ENCODE measurements at regions not wholly inside any gene's neighbourhood (a gene's known extent, or its start where the extent isn't known, plus 50 kb on each side); places are given as distances from the start of the nearest gene placed in this dataset.

DNA sequence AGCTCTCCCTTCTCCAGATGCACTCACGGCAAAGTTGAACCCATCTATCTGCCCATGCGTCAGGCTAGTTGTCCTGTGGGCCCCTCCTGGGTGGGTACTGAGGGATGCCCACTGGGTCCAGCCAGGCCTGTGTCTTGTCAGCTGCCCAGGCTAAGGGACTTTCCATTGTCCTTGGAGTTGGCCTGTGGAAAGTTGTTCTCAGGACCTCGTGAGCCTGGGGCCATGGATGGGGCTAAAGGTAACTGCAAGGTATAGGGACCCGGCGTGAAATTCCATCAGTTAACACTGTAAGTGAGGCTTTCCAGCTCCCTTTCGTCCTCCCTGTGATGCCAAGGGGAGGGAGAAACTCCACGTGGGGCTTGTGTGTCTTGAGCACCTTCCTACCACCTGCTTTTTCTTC is 126.5 kb downstream of the CEBPB start:
- no peak for TF ChIP-seq POLR2AphosphoS5 (IDR thresholded peaks at IDR 0.05; ENCODE audit: low read depth, low read length)
- no peak for TF ChIP-seq SPI1 (IDR thresholded peaks at IDR 0.05; ENCODE audit: low read depth, low read length)
- no peak for TF ChIP-seq POLR2A (IDR thresholded peaks at IDR 0.05; ENCODE audit: low read depth, low read length)
- TF ChIP-seq TAF1 (IDR thresholded peaks at IDR 0.05; ENCODE audit: low read depth, low read length): no peak
